Right forelimb (tissue), 1 donor: ENCODE measurements at regions not wholly inside any gene's neighbourhood (a gene's known extent, or its start where the extent isn't known, plus 50 kb on each side); places are given as distances from the start of the nearest gene placed in this dataset.
"Not testable (repeated sequence)": the region's sequence is repeated elsewhere in the genome, so short reads cannot be mapped to it uniquely, and the experiment has no call there.

Experiments
- DNase-seq: peaks from one replicate; pipeline ENCODE4 v3.0.0-alpha.2; 2018

GRCh38 chr11:133636711-133637355 lies 104.5 kb upstream of the OPCML start:
- DNase-seq: no peak

- DNase-seq: no peak
Measured at GRCh38 chr11:133635244-133635739, 103.0 kb upstream of the OPCML start.

DNA sequence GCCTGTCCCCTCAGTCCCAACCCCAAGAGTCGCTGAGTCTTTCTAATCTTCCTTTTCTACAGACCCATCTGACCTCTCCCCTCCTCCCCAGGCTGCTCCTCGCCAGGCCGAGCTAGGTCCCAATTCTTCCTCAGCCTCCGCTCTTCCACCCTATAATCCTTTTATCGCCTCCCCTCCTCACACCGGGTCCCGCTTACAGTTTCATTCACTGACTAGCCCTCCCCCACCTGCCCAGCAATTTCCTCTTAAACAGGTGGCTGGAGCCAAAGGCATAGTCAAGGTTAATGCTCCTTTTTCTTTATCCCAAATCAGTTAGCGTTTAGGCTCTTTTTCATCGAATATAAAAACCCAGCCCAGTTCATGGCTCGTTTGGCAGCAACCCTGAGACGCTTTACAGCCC lies 96.1 kb upstream of the OPCML start:
- DNase-seq: not testable (repeated sequence)

GRCh38 chr11:133621611-133622010 lies 89.3 kb upstream of the OPCML start:
- no peak for DNase-seq

DNA sequence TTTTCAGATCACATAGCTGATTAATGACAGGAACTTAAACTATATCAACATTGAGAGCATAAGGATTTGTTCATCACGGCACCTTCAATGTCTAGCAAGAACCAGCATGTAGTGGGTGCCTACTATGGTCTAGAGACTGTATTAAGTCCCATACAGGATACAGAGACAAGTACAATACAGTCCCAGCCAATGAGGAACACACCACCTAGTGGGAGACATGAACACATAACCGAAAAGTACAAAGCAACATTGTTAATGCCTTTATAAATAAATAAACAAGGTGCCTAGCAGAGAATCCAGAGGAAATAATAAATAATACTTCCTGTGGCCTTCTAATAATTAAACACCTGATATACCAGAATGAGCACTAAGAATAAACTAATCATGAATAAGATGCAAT lies 87.7 kb upstream of the OPCML start:
- DNase-seq: no peak

DNA sequence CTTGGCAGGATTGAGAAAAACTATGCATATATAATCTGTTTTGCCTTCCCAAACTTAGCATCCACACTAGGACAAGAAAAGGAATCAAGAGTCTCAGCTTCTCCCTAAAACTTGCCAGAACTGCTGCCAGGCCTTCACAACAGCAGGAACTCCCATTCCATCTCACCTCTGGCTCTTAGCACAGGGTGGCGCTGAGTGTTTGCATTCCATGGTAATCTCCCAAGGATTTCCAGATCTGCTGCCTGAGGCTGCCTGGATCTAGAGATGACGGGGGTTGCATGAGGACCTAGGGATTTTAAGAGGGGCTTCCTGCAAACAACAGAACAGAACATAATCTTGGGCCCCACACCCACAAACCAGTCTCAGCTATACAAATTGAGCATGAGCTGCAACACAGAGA lies 87.1 kb upstream of the OPCML start:
- DNase-seq: no peak

- no peak for DNase-seq
Measured at GRCh38 chr11:133618544-133618943, 86.2 kb upstream of the OPCML start.

GRCh38 chr11:133608496-133608895 lies 76.2 kb upstream of the OPCML start:
- no peak for DNase-seq

DNA sequence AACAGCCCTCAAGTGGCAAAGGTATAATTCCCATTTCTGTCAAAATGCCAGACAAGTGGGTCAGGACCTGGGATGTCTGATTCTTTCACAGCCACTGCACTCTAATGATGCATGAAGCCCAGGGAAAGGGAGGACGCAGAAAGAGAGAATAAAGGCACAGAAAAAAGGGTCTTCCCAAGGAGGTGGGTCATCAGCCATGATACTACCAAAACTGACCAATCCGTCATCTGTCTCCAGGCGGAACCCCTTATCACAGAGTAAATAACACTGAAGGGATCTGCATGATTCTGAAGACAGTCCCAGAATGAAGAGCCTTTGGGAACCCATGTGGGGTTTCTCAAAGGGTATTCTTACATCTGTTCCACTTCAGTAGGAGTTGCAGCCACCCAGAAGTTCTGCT lies 73.8 kb upstream of the OPCML start:
- DNase-seq: no peak

DNA sequence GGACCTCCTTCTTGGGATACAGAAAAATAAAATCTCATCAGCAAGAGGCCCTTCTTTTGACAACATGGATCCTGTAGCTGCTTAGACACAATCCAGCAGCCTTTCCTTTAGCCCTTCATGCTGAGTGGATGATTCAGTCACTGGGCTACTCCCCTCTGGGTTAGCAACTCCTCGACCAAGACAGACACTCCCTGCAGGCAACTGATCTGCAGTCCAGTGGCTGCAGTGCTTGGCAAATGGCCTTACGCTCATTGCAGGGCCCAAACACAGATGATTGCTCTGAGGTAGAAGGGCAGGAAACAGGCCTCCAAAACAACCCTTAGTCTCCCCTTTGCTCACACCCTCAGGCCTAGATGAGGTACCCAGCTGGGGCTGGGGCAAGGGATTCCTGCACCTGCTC lies 73.2 kb upstream of the OPCML start:
- no peak for DNase-seq

- DNase-seq: no peak
Measured at GRCh38 chr11:133601641-133602040, 69.3 kb upstream of the OPCML start.

- DNase-seq: no peak
Measured at GRCh38 chr11:133600786-133601185, 68.5 kb upstream of the OPCML start.

GRCh38 chr11:133600306-133600705 lies 68.0 kb upstream of the OPCML start:
- DNase-seq: no peak

- no peak for DNase-seq
Measured at GRCh38 chr11:133598906-133599305, 66.6 kb upstream of the OPCML start.

DNA sequence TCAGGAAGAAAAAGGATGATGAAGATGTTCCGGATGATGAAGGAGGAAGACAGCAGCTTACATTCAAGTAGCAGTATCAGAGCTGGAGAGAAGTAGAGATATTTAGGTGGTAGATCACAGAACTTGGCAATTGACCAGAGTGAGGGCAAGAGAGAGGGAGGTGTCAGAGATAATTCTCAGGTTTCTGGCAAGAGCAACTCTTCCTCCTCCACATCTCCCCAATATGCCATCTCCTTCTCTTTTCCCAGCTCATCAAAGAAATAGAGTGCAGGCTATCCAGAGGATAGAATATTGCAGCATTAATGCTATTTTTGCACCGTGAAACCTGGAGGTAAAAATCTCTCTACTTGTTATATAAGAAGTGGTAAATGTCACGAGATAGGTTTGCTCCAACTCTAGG lies 64.9 kb upstream of the OPCML start:
- DNase-seq: no peak

DNA sequence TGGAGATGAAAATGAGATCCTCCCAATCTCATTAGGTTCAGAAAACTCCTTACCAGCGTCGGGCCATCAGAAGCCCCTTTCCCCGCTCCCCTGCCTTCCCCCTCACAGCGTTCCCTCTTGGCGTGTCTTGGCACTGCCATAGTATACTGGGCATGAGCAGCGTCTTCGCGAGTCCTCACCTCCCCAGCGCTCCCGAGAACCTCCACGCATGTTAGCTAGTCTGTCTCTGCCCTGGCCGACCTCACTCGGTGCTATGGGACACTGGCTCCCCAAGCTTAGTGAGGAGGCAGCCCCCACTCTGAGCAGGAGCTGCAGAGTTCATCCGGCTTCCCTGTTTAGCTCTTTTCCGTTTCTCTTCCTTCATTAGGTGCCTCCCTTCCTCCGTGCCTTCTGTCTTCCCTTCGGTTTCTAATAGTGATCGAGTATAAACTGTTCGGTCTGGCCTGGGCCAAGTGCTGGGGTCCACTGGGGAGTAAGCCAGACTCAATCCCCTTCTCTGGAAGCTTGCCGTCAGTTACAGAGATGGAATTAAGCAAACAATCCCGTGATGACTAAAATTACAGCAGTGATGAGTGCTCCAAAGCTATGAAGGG lies 63.8 kb upstream of the OPCML start:
- DNase-seq: no peak

GRCh38 chr11:133593036-133593435 lies 60.7 kb upstream of the OPCML start:
- DNase-seq: no peak

DNA sequence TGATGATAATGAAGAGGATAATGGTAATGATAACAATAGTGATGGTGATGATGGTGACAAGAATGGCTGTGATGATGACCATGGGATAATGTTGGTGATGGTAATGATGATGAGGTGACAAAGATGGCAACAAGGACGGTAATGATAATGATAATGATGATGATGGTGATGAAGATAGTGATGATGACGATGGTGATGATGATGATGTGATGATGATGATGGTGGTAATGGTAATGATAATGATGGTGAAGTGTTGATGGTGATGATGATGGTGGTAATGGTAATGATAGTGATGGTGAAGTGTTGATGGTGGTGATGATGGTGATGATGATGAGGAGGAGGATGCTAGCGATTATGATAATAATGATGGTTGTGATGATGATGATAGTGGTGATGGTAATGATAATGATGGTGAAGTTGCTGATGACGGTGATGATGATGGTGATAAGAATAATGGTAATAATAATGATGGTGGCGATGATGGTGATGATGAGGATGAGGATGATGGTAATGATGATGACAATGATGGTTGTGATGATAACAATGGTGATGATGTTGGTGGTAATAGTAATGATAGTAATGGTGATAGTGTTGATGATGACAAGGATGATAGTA lies 54.7 kb upstream of the OPCML start:
- no peak for DNase-seq

DNA sequence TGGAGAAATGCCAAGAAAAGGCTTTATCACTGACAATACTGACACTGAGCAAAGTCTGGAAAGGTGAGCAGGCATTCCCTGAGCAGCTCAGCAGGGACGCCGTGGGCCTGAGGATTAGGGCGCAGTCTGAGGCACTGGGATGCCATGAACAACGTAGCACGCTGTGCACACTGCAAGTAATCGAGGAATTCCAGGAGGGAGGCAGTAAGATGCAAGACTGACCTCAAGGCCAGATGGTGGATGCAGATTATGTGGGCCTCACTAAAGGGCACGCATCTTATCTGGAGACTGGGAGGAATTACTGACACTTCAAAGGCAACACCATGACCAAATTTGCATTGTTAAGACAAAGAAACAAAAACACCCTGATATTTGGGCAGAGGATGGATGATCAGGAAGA lies 50.4 kb upstream of the OPCML start:
- DNase-seq: no peak

GRCh38 chr11:133582326-133582725 lies 50.0 kb upstream of the OPCML start:
- no peak for DNase-seq
